Skeletal muscle tissue (tissue), 3 donors: ENCODE measurements at regions not wholly inside any gene's neighbourhood (a gene's known extent, or its start where the extent isn't known, plus 50 kb on each side); places are given as distances from the start of the nearest gene placed in this dataset.

ENCODE experiments used
- H3K27ac ChIP-seq: one replicate; pipeline ENCODE4 v1.7.0; 2013; ENCODE audit warnings: mild to moderate bottlenecking, low read depth, low read length, inconsistent platforms
- H3K27me3 ChIP-seq, 3 donors: one replicate each; pipeline ENCODE4 v1.7.0; 2013; ENCODE audit warnings: low read length in 3 of 3; ENCODE audit not compliant: control insufficient read depth in 3 of 3, insufficient read depth in 3 of 3
- H3K36me3 ChIP-seq, 3 donors: one replicate each; pipeline ENCODE4 v1.7.0; 2013; ENCODE audit warnings: low read length in 3 of 3; ENCODE audit not compliant: control insufficient read depth in 3 of 3, insufficient read depth in 3 of 3
- H3K4me1 ChIP-seq, 3 donors: one replicate each; pipeline ENCODE4 v1.7.0; 2013; ENCODE audit warnings: low read length in 3 of 3, mild to moderate bottlenecking in 3 of 3; ENCODE audit not compliant: control insufficient read depth in 3 of 3, insufficient read depth in 3 of 3
- H3K4me3 ChIP-seq, 3 donors: one replicate each; pipeline ENCODE4 v1.7.0; 2013; ENCODE audit warnings: low read length in 3 of 3
- H3K9ac ChIP-seq, 3 donors: one replicate each; pipeline ENCODE4 v1.7.0; 2013; ENCODE audit warnings: low read length in 3 of 3, mild to moderate bottlenecking in 3 of 3, moderate library complexity in 2 of 3, low read depth in 1 of 3
- H3K9me3 ChIP-seq, 3 donors: one replicate each; pipeline ENCODE4 v1.7.0; 2013; ENCODE audit warnings: low read length in 3 of 3; ENCODE audit not compliant: control insufficient read depth in 3 of 3
- donor health status: Osteomylitis.

DNA sequence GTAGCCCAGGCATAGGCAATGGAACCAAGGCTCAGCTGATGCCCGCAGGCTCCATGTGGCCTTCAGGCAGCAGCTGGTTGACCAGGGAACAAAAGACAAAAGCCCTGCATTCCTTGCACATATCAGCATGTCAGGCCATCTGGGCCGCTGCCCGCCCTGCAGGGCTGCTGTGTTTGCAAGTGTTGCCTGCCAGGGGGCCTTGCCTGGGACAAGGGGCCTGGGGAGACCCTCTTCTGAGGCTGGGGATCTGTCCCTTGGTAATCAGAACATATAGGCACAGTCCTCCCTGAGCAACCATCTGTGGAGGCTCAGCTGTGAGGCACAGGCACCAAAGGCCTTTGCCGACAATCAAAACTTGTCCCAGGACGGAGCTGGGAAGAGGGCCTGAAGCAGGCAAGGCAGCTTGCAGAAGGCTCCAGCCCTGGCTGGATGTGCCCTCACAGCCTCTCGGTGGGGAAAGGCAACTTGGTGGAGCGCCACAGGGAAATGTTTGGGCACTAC is 138.2 kb downstream of the TPRA1 start:
- H3K9ac ChIP-seq = no peak overlapping the region
- H3K27me3 ChIP-seq = peaks cover 43 to 58% (median 57%) of the 10 kb centered on the region in 3 donors
- no peaks in the 10 kb centered on the region for H3K9me3 ChIP-seq
- no peaks in the 10 kb centered on the region for H3K36me3 ChIP-seq
- no peak overlapping the region for H3K27ac ChIP-seq
- H3K4me3 ChIP-seq = no peak overlapping the region
- peaks cover 9 to 15% (median 12%) of the 10 kb centered on the region in 3 donors for H3K4me1 ChIP-seq

DNA sequence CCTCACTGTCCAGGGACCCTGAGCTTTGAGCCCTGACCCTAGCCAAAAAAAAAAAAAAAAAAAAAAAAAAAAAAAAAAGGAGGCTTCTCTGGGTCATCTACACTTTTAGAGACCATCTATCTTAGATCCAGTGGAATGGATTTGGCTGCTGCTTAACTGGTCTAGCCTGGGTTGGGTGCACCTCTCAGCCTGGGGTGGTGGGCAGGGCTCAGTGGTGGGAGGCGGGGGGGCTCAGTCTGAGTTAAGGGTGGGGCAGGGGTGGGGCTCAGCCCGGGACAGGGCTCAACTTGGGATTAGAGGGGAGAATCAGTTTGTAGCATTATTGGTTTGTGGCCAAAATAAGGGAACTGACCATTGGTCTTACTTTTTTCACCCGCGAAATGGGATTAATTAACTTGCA is 139.2 kb downstream of the TPRA1 start:
- Histone ChIP-seq H3K27ac (no peak overlapping the region), H3K27me3 (peaks cover 33 to 47% (median 47%) of the 10 kb centered on the region in 3 donors), H3K9me3 (no peaks in the 10 kb centered on the region), H3K4me1 (peaks cover 8 to 10% (median 9%) of the 10 kb centered on the region in 3 donors), H3K4me3 (no peak overlapping the region), H3K36me3 (no peaks in the 10 kb centered on the region), H3K9ac (no peak overlapping the region)

DNA sequence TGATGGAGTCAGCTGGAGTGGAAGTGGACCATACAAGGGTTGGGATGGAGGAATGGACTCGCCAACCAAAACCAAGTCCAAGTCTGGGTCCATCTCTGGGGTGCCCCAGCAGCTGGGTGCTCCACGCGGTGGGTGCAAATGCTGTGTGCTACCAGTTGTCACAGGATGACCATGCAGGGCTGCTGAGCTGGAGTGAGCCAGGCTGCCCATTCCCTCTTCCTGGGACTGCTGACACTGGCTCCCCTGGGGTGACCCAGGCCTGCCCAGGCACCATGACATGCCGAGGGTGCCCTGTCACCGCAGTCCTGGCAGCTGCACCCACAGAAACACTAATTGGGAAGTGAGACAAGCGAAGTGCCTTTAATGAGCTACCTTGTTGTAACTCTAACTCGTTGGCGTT is 140.2 kb downstream of the TPRA1 start:
- Histone ChIP-seq H3K9me3 (no peaks in the 10 kb centered on the region), H3K4me3 (no peak overlapping the region), H3K27me3 (peaks cover 27 to 42% (median 39%) of the 10 kb centered on the region in 3 donors), H3K27ac (no peak overlapping the region), H3K4me1 (peaks cover under 1 to 3% (median 1%) of the 10 kb centered on the region in 3 donors), H3K36me3 (no peaks in the 10 kb centered on the region), H3K9ac (no peak overlapping the region)

GRCh38 chr3:127449486-127450212 is 140.9 kb downstream of the TPRA1 start:
- Histone ChIP-seq H3K36me3 (no peaks in the 10 kb centered on the region), H3K9me3 (no peaks in the 10 kb centered on the region), H3K9ac (no peak overlapping the region), H3K4me3 (no peak overlapping the region), H3K27me3 (peaks cover 20 to 38% (median 37%) of the 10 kb centered on the region in 3 donors), H3K4me1 (no peaks in the 10 kb centered on the region), H3K27ac (no peak overlapping the region)

DNA sequence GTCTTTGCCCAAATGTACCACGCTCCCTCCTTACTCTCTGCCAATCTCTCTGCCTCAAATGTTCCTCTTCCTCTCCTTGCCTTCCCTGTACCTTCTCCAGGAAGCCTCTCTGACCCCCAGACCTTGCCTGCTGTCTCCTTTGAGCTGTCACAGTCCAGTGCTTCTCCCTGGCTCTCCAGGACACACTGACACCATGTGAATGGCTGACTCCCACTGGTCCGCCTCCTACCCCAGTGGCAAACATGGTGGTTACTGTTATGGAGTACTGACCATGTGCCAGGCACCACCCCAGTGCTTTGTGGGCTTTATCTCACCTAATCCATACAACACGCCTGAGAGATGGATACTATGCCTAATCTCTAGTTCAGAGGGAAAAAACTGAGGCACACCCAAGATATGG is 141.9 kb downstream of the TPRA1 start:
- Histone ChIP-seq H3K9ac (no peak overlapping the region), H3K9me3 (no peaks in the 10 kb centered on the region), H3K27ac (no peak overlapping the region), H3K4me3 (no peak overlapping the region), H3K4me1 (no peaks in the 10 kb centered on the region), H3K27me3 (peaks cover 10 to 29% (median 29%) of the 10 kb centered on the region in 3 donors), H3K36me3 (no peaks in the 10 kb centered on the region)

GRCh38 chr3:127448161-127448561 is 142.4 kb downstream of the TPRA1 start:
- Histone ChIP-seq H3K9ac (no peak overlapping the region), H3K9me3 (no peaks in the 10 kb centered on the region), H3K4me1 (no peaks in the 10 kb centered on the region), H3K4me3 (no peak overlapping the region), H3K27ac (no peak overlapping the region), H3K36me3 (no peaks in the 10 kb centered on the region), H3K27me3 (peaks cover 9 to 29% (median 25%) of the 10 kb centered on the region in 3 donors)

- H3K9ac ChIP-seq = no peak overlapping the region
- H3K9me3 ChIP-seq = no peaks in the 10 kb centered on the region
- no peaks in the 10 kb centered on the region for H3K4me1 ChIP-seq
- no peak overlapping the region for H3K4me3 ChIP-seq
- no peak overlapping the region for H3K27ac ChIP-seq
- peaks cover 0 to 17% (median 16%) of the 10 kb centered on the region in 3 donors for H3K27me3 ChIP-seq
- no peaks in the 10 kb centered on the region for H3K36me3 ChIP-seq
These were observed 143.8 kb downstream of the TPRA1 start for GRCh38 chr3:127446756-127447155.

DNA sequence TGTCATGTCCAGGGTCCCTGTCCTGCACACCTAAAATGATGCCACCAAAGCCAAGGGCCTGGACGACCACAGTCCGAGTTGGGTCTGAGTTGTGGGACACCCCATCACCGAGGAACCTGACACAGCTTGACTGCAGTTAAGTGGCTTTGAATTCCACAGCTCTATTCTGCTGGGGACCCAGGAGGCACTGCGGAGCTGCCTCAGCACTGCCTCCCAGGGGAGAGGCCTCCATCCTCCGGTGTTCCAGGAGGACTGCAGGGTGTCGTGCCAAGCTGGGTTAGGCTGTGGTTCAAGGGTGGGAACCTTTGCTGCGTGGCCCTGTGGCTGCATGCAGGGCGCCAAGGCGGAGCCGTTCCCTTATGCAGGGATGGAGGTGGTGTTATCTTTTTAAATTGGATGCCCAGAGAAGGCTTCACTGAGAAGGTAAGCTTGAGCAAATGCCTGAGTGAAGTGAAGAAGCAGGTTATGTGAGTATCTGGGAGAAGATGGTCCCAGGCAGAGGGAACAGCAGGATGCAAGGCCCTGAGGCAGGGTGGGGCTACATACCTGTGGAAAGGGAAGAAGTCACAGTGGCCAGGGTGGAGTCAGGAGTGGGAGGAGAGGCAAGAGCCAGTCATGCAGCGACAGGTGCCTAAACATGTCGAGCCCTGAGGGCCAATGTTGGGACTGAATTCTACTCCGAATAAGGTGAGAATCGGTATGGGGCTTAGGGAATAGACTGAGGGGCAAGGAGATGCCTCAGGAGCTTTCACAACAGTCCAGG is 144.8 kb downstream of the TPRA1 start:
- no peaks in the 10 kb centered on the region for H3K4me1 ChIP-seq
- H3K4me3 ChIP-seq = no peak overlapping the region
- no peak overlapping the region for H3K9ac ChIP-seq
- no peaks in the 10 kb centered on the region for H3K9me3 ChIP-seq
- H3K27ac ChIP-seq = no peak overlapping the region
- no peaks in the 10 kb centered on the region for H3K36me3 ChIP-seq
- peaks cover 0 to 16% (median 16%) of the 10 kb centered on the region in 3 donors for H3K27me3 ChIP-seq

DNA sequence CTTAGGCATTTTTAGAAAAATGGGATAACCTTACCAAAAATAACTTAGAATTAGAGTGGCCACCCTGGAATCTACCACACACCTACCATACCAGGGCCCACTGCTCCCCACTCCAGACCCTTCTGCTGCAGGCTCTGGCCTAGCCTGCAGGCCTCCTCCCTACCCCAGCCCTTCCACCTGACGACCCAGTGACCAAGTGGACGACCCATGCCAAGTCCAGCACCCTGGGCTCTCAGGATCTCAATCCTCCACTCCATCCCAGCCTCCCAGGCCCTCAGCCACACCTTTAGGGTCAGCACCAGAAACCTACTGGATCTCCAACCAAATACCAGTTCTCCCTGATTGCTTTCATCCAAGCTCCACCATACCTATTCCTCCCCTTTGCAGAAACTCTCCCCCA is 145.8 kb downstream of the TPRA1 start:
- H3K4me3 ChIP-seq = no peak overlapping the region
- no peaks in the 10 kb centered on the region for H3K4me1 ChIP-seq
- no peaks in the 10 kb centered on the region for H3K9me3 ChIP-seq
- no peak overlapping the region for H3K9ac ChIP-seq
- H3K36me3 ChIP-seq = no peaks in the 10 kb centered on the region
- H3K27ac ChIP-seq = no peak overlapping the region
- H3K27me3 ChIP-seq = peaks cover 0 to 11% (median 7%) of the 10 kb centered on the region in 3 donors
